ENCODE measurements at regions not wholly inside any gene's neighbourhood (a gene's known extent, or its start where the extent isn't known, plus 50 kb on each side); places are given as distances from the start of the nearest gene placed in this dataset.
"Not testable (repeated sequence)": the region's sequence is repeated elsewhere in the genome, so short reads cannot be mapped to it uniquely, and the experiment has no call there.

GRCh38 chrX:95974096-95974470, 710.6 kb upstream of the DIAPH2 start:
- no peak for DNase-seq (ENCODE audit: low spot score)

DNA sequence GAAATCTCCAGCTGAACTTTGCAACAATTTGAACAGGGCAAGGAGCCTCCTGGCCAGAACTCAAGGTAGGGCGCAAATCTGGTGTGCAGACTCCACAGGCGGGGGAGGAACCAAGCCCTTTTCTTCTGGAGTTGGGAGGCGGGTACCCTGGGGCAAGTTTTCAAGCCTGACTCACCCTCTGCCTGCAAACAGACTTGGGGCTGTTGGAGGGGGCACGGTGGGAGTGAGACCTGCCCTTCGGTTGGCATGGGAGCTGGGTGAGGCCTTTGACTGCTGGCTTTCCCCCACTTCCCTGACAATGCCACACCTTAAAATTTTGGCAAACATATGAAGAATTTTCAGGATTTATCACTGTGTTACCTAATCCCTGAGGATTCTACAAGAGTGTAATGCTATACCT, 709.8 kb upstream of the DIAPH2 start:
- no peak for DNase-seq (ENCODE audit: low spot score)

DNA sequence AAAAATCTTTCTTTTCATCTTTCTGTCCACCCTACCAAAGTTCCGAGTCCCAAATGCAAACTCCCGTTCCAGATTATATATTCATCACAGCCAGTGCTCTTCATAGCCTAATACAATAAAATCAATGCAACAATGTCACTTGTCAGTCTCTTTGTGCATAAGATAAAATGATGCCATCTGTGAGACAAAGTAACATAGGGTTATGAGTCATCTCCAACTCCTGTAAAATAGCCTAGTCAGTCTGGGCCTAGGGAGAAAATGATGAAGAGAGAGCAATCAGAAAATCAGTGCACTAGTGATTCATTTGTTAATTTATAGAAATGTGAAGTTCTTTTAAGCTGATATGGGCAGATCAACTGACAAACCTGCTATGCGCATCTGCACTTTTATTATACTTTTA, 689.1 kb upstream of the DIAPH2 start:
- no peak for DNase-seq (ENCODE audit: low spot score)

- no peak for DNase-seq (ENCODE audit: low spot score)
Observed at GRCh38 chrX:95996294-95996693, 688.3 kb upstream of the DIAPH2 start.

- DNase-seq (ENCODE audit: low spot score): no peak
Observed at GRCh38 chrX:96002431-96002830, 682.2 kb upstream of the DIAPH2 start.

GRCh38 chrX:96004386-96004785, 680.3 kb upstream of the DIAPH2 start:
- DNase-seq (ENCODE audit: low spot score): no peak

DNA sequence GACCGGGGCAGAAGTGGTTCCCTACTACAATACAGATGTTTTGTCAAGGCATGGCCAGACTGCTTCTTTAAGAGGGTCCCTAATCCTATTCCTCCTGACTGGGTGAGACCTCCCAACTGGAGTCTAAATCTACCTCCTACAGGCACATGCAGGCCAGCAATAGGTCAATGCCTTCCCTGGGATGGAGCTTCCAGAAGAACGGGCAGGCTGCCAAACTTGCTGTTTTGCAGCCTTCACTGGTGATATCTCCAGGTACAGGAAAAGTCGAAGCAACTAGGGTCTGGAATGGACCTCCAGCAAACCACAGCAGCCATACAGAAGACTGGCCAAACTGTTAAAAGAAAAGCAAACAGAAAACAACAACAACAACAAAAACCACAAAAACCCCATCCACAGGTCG, 678.4 kb upstream of the DIAPH2 start:
- no peak for DNase-seq (ENCODE audit: low spot score)

GRCh38 chrX:96027407-96027806, 657.2 kb upstream of the DIAPH2 start:
- no peak for DNase-seq (ENCODE audit: low spot score)

GRCh38 chrX:96052078-96052477, 632.6 kb upstream of the DIAPH2 start:
- DNase-seq (ENCODE audit: low spot score): no peak

- no peak for DNase-seq (ENCODE audit: low spot score)
Observed at GRCh38 chrX:96081891-96082290, 602.8 kb upstream of the DIAPH2 start.

- no peak for DNase-seq (ENCODE audit: low spot score)
Observed at GRCh38 chrX:96094616-96095015, 590.0 kb upstream of the DIAPH2 start.

GRCh38 chrX:96098471-96098870, 586.2 kb upstream of the DIAPH2 start:
- no peak for DNase-seq (ENCODE audit: low spot score)

- peak; percentile 59 for DNase-seq (ENCODE audit: low spot score)
Observed at GRCh38 chrX:96102997-96103396, 581.6 kb upstream of the DIAPH2 start.

- no peak for DNase-seq (ENCODE audit: low spot score)
Observed at GRCh38 chrX:96112689-96113088, 572.0 kb upstream of the DIAPH2 start.

DNA sequence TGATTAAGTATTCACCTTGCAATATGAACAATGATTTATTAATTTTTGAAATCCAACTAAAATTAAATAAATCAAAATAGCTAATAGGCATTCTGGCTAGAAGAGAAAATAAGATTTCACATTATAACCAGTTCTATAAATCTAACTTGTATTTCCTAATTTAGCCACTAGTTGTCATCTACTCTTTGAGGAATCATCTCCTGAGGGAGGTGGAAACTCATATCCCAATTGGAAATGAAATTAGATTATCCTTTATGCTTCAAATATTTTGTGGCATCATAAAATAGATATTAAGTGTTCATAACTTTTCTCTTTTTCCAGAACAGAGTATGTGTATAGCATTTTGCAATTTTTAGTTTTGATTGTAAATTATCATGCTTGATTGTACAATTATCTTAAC, 558.5 kb upstream of the DIAPH2 start:
- DNase-seq (ENCODE audit: low spot score): no peak

GRCh38 chrX:96128058-96128457, 556.6 kb upstream of the DIAPH2 start:
- not testable (repeated sequence) for DNase-seq (ENCODE audit: low spot score)

DNA sequence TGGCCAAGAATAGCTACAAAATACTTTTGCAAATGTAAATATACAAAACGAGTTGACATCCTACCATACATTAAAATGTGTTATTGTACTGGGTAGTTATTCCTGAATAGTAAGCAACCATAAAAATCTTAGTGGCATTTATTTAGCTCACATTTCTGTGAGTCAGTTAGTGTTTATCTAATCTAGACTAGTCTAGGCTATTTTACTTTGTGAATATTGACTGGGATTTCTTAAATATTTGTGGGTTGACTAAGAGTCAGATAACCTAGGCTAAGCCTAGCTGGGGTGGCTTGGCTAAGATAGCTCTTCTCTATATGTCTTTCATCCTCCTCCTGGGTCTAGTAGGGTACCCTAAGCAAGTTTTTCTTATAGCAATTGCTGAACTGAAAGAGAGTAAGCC, 543.8 kb upstream of the DIAPH2 start:
- no peak for DNase-seq (ENCODE audit: low spot score)

GRCh38 chrX:96147681-96148080, 537.0 kb upstream of the DIAPH2 start:
- DNase-seq (ENCODE audit: low spot score): no peak

DNA sequence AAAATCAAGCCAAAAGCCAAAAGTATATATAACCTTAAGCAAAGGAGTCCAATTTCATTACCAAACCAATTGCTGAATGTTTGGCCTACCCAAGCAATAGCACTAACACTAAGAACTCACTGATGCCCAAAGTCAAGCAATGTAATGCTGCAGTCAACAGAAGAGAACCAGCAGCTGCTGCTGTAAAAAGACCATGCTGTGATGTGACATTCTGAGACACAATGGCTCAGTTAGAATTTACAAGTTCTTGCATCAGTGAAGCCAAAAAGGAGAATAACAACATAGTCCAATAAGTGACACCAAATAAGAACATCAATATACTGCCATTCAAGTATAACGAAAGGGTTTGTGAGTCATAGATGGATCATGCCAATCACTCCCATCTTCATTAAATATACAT, 514.0 kb upstream of the DIAPH2 start:
- DNase-seq (ENCODE audit: low spot score): no peak

DNA sequence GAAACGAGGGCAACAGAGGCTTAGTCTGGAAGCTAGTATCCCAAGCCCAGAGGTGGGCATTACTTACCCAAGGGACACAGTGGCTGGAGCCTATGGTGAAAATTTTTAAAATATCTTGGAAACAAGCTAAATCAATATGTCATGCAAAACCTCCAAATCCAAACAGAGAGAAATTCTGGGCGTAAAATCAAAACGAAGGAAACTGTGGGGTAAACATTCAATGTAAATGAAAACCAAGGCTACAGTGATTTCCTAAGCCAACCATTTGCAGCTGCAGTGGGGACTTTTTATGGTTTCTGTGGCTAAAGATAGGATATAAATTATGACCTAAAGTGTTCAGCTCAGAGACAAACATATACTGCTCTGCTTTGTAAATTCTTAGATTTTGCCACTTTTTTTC, 507.7 kb upstream of the DIAPH2 start:
- DNase-seq (ENCODE audit: low spot score): no peak

- DNase-seq (ENCODE audit: low spot score): no peak
Observed at GRCh38 chrX:96181605-96182004, 503.0 kb upstream of the DIAPH2 start.

DNA sequence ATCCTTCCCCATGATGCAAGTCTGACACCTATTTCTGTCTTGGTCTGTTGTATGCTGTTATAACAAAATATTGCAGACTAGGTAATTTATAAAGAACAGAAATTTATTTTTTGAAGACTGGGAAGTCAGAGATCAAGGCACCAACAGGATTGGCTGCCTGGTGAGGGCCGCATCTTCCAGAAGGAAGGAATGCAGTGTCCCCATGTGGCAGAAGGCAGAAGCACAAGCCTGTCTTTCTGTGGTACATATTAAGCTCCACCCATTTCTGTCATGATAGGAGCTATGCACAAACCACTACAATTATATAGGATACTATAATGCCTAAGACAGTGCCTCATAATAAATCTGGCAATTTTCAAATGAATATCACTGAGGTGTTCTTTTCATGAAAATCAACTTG, 502.3 kb upstream of the DIAPH2 start:
- DNase-seq (ENCODE audit: low spot score): no peak

- DNase-seq (ENCODE audit: low spot score): no peak
Observed at GRCh38 chrX:96183391-96183790, 501.3 kb upstream of the DIAPH2 start.

DNA sequence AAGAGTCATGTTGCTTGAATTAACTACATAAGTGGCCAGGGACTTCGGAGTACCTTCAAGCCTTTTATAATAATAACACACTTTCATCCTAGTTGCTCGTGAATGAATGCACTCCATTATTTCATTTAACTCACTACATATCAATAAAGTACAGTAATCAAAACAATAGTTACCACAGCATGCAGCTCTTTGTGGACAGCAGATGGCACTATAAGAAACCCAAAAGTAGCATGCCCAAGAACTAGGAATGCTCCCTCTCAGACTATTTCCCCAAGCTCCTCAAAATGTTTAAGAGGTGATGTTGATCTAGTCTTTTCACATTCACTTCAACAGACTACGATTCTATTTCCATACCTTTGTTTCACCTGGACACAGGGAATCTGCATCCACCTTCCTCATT, 500.8 kb upstream of the DIAPH2 start:
- DNase-seq (ENCODE audit: low spot score): no peak

DNA sequence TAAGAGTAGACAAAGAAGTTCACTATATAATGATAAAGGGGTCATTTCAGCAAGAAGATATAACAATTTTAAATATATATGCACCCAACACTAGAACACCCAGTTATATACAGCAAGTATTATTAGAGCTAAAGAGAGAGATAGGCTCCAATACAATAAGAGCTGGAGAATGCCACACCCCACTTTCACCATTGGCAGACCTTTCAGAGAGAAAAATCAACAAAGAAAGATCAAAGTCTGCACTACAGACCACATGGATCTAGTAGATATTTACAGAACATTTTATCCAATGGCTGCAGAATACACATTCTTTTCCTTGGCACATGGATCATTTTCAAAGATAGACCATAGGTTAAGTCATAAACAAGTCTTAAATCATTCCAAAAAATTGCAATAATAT, 479.7 kb upstream of the DIAPH2 start:
- no peak for DNase-seq (ENCODE audit: low spot score)
